ENCODE measurements at regions not wholly inside any gene's neighbourhood (a gene's known extent, or its start where the extent isn't known, plus 50 kb on each side); places are given as distances from the start of the nearest gene placed in this dataset.

GRCh38 chr1:2941040-2941439, 80.2 kb upstream of the ACTRT2 start:
- intact Hi-C loops (cut with DNase I): no loop called here
- Histone ChIP-seq H3K4me1 (no peaks in the 10 kb centered on the region), H3K9me3 (no peaks in the 10 kb centered on the region), H3K4me3 (no peak overlapping the region), H3K27me3 (ENCODE audit: insufficient read depth in 3 of 3, low read length in 2 of 3) (peaks cover 0 to 4% (median 3%) of the 10 kb centered on the region in 3 donors), H3K27ac (no peak overlapping the region), H3K36me3 (ENCODE audit: insufficient read depth in 1 of 2, low read depth in 1 of 2) (no peaks in the 10 kb centered on the region)
- WGBS, 3 donors: 64 to 72% (median 64%) methylated on average over 2 of the region's 2 CpGs
- DNase-seq (no peak), ATAC-seq (no peak)
- TF ChIP-seq CTCF (IDR thresholded peaks at IDR 0.05): no peak

GRCh38 chr1:2941907-2942306, 79.4 kb upstream of the ACTRT2 start:
- intact Hi-C loops (cut with DNase I): no loop called here
- peak in 1 of 2 donors; percentile 17 for DNase-seq
- ATAC-seq: no peak

GRCh38 chr1:2942410-2942809, 78.9 kb upstream of the ACTRT2 start:
- Histone ChIP-seq H3K36me3 (ENCODE audit: insufficient read depth in 1 of 2, low read depth in 1 of 2) (no peaks in the 10 kb centered on the region), H3K27me3 (ENCODE audit: insufficient read depth in 3 of 3, low read length in 2 of 3) (peaks cover 0 to 18% (median 5%) of the 10 kb centered on the region in 3 donors), H3K9me3 (no peaks in the 10 kb centered on the region), H3K4me1 (no peaks in the 10 kb centered on the region), H3K4me3 (no peak overlapping the region), H3K27ac (no peak overlapping the region)
- TF ChIP-seq CTCF (IDR thresholded peaks at IDR 0.05): no peak
- intact Hi-C loops (cut with DNase I): no loop called here
- ATAC-seq: no peak
- DNase-seq: peak in 1 of 2 donors; percentile 32
- 68 to 75% (median 74%) methylated on average over 5 of the region's 5 CpGs for WGBS, 3 donors

More at GRCh38 chr1:2941907-2942306, 79.4 kb upstream of the ACTRT2 start:
- H3K27me3 ChIP-seq (ENCODE audit: insufficient read depth in 3 of 3, low read length in 2 of 3): peaks cover 0 to 13% (median 3%) of the 10 kb centered on the region in 3 donors
- no peaks in the 10 kb centered on the region for H3K4me1 ChIP-seq
- no peak overlapping the region for H3K27ac ChIP-seq
- H3K36me3 ChIP-seq (ENCODE audit: insufficient read depth in 1 of 2, low read depth in 1 of 2): no peaks in the 10 kb centered on the region
- H3K9me3 ChIP-seq: no peaks in the 10 kb centered on the region
- H3K4me3 ChIP-seq: no peak overlapping the region
- 87 to 89% (median 88%) methylated on average over 6 of the region's 6 CpGs for WGBS, 3 donors
- TF ChIP-seq CTCF (IDR thresholded peaks at IDR 0.05): no peak

GRCh38 chr1:2943686-2944260, 77.5 kb upstream of the ACTRT2 start:
- peak in 1 of 2 donors; percentile 41 for DNase-seq
- Histone ChIP-seq H3K27me3 (ENCODE audit: insufficient read depth in 3 of 3, low read length in 2 of 3) (peaks cover 0 to 29% (median 13%) of the 10 kb centered on the region in 3 donors), H3K4me1 (no peaks in the 10 kb centered on the region), H3K9me3 (no peaks in the 10 kb centered on the region), H3K4me3 (no peak overlapping the region), H3K36me3 (ENCODE audit: insufficient read depth in 1 of 2, low read depth in 1 of 2) (no peaks in the 10 kb centered on the region), H3K27ac (no peak overlapping the region)
- intact Hi-C loops (cut with DNase I): no loop called here
- no peak for TF ChIP-seq CTCF (IDR thresholded peaks at IDR 0.05)
- WGBS, 3 donors: 69 to 74% (median 73%) methylated on average over 7 of the region's 7 CpGs
- no peak for ATAC-seq

GRCh38 chr1:2944705-2945104, 76.6 kb upstream of the ACTRT2 start:
- Histone ChIP-seq H3K27me3 (ENCODE audit: insufficient read depth in 3 of 3, low read length in 2 of 3) (peaks cover 0 to 36% (median 13%) of the 10 kb centered on the region in 3 donors), H3K4me1 (no peaks in the 10 kb centered on the region), H3K27ac (no peak overlapping the region), H3K9me3 (no peaks in the 10 kb centered on the region), H3K36me3 (ENCODE audit: insufficient read depth in 1 of 2, low read depth in 1 of 2) (no peaks in the 10 kb centered on the region), H3K4me3 (no peak overlapping the region)
- WGBS, 3 donors: 70 to 81% (median 77%) methylated on average over 4 of the region's 4 CpGs
- no peak for TF ChIP-seq CTCF (IDR thresholded peaks at IDR 0.05)
- no peak for ATAC-seq
- DNase-seq: no peak
- intact Hi-C loops (cut with DNase I): no loop called here
